Epithelial cell of prostate (primary cell): ENCODE measurements at regions not wholly inside any gene's neighbourhood (a gene's known extent, or its start where the extent isn't known, plus 50 kb on each side); places are given as distances from the start of the nearest gene placed in this dataset.
"Not testable (repeated sequence)": the region's sequence is repeated elsewhere in the genome, so short reads cannot be mapped to it uniquely, and the experiment has no call there.

ENCODE experiments used
- DNase-seq: peaks from one replicate; pipeline ENCODE4 v3.0.0-alpha.2; 2011; ENCODE audit warnings: low read depth, low spot score
- H3K27ac ChIP-seq: fragments of 450-650 bp; 2 replicates; pipeline ENCODE4 v1.5.1; 2017; ENCODE audit warnings: mild to moderate bottlenecking

DNA sequence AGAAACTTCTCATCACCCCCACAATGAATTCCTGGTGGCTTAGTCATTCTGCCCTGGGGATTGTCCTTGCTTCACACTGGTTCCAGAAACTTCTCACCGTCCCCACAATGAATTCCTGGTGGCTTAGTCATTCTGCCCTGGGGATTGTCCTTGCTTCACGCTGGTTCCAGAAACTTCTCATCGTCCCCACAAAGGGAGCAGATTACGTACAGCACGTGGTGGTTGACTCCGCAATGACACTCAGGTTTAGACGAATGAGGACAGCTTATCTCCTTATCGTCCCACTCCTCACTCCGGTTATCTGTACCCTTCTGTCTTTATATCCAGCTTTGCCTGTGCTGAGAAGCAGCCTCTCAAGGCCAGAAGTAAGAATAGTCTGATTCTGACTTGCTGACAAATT lies 273.4 kb downstream of the ASMT start:
- H3K27ac ChIP-seq, DNase-seq: not testable (repeated sequence)

DNA sequence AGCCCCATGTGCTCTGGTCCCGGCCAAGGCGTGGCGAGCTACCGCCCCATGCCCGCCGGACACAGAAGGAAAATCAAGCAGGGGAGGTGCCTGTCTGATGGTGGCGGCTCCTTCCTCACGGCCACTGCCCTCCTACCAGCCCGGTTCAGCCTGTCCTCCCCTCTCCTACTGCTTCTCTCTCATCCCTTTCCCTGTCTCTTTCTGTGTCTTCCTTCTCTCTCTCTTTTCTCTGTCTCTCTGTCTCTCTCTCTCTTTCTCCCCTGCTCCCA lies 279.1 kb downstream of the ASMT start:
- DNase-seq: no peak
- no peak overlapping the region for H3K27ac ChIP-seq

- DNase-seq: no peak
These were observed 279.9 kb downstream of the ASMT start for GRCh38 chrX:1894740-1895139.

DNA sequence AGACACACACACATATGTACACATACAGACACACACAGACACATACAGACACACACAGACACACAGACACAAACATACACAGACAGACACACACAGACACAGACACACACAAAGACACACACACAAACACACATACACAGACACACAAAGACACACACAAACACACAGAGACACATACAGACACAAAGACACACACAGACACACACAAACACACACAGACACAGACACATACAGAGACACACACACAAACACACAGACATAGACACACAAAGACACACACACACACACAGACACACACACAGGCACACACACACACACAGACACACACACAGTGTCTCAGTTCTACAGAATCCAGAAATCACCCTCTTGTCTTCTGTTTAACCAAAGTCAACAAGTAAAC lies 280.7 kb downstream of the ASMT start:
- no peak for DNase-seq
- no peak overlapping the region for H3K27ac ChIP-seq

More at GRCh38 chrX:1894740-1895139, 279.9 kb downstream of the ASMT start:
- no peak overlapping the region for H3K27ac ChIP-seq

DNA sequence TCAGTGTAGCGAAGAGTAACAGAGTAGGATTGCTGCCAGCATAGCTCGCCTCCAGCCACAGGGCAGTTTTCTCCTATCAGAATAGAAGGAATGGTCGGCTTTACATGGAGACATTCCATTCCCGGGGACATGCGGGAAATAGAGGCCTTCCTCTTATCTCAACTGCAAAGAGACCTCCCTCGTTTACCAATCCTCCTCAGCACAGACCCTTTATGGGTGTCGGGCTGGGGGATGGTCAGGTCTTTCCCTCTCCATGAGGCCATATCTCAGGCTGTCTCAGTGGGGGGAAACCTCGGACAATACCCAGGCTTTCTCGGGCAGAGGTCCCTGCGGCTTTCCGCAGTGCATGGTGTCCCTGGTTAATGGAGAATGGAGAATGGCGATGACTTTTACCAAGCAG lies 285.0 kb downstream of the ASMT start:
- no peak for DNase-seq
- no peak overlapping the region for H3K27ac ChIP-seq

- no peak for DNase-seq
- H3K27ac ChIP-seq: no peak overlapping the region
These were observed 288.0 kb downstream of the ASMT start for GRCh38 chrX:1902901-1903235.

DNA sequence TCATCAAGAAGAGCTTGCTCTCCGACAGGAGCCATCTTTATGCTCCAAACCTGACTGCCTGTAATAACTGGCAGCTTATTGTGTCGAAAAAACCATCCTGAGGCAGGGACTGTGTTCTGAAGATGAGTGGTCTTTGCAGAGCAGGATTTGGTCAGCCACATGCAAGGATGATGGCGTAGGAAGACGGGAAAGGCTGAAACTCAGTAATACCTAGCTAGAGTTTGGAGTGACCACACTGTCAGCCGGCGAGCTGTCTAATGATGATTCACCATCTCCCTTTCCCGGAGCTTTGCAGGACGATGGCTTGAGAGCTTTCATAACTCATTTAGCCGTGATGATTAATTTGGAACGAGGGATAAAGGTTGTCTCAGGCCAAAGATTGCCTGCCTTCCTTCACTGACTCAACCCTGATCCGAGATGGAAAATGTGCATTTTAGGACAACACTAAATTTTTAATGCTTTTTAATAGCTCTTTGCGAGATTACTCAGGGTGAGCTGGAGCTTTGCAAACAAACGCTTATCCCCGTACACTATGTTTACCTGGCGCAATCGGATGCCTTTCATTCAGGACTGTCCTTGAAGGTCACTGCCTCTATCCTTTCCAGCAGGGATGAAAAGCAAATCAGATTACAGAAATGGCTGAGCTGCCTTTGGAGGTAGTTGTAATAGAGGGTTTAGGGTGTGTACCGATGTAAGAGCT lies 288.5 kb downstream of the ASMT start:
- DNase-seq: no peak

GRCh38 chrX:1904663-1905218 lies 289.9 kb downstream of the ASMT start:
- no peak for DNase-seq
- no peak overlapping the region for H3K27ac ChIP-seq

More for the DNA sequence above, 288.5 kb downstream of the ASMT start:
- no peak overlapping the region for H3K27ac ChIP-seq

GRCh38 chrX:1906028-1906427 lies 291.2 kb downstream of the ASMT start:
- no peak overlapping the region for H3K27ac ChIP-seq
- no peak for DNase-seq

- not testable (repeated sequence) for H3K27ac ChIP-seq, DNase-seq
These were observed 294.1 kb downstream of the ASMT start for GRCh38 chrX:1908996-1909395.

DNA sequence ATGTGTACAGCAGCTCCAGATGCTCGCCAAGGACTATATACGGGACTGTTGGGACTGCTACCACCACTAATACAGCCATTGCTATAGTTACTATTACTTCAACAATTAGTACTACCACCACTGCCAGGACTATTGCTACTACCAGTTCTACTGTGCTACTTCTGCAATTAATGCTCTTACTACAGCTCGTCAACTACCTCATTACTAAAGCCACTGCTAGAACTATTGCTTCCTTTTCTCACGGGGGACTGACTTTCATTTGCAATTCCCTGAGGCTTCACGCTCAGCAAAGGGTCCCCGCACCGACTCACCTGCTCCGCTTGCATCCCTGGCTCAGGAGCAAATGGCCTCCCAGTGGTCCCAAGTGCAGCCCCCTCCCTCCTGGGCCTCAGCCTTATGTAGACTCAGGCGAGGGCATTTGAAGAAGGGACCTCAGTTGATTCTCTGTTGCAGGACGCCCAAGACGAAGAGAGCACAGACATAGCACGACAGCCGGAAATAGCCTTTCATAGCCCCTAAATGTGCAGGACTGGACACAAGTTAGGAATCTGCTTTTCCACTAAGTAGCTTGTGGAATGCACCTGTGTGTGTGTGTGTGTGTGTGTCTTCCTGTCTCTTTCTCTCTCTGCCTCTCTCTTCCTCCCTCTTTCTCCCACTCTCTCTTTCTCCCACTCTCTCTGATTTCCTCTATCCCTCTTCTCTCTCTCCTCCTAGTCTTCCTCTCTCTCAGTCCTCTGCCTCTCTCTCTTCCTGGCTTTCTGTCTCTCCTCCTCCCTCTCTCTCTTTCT lies 294.8 kb downstream of the ASMT start:
- DNase-seq: no peak
- H3K27ac ChIP-seq: no peak overlapping the region

GRCh38 chrX:1910207-1910470 lies 295.3 kb downstream of the ASMT start:
- DNase-seq: no peak
- H3K27ac ChIP-seq: no peak overlapping the region

- no peak overlapping the region for H3K27ac ChIP-seq
- no peak for DNase-seq
These were observed 296.7 kb downstream of the ASMT start for GRCh38 chrX:1911401-1912128.

DNA sequence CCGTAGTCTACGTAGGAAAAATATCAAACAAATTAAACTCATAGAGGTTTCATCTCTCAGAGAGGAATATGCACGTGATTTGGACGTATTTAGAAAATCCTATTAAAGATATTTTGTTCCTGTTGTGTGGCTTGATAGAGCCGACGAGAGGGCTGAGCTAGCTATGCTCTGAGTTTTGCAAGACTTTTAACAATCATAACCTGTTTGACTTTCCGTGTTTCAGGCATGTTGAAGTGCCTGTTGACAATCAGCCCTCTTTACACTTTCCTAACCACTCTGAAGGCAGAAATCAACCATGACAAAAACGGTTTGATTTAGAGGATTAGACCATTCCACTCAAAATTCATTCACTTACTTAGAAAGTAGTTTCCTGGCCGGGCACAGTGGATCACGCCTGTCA lies 297.3 kb downstream of the ASMT start:
- no peak for DNase-seq
- no peak overlapping the region for H3K27ac ChIP-seq

DNA sequence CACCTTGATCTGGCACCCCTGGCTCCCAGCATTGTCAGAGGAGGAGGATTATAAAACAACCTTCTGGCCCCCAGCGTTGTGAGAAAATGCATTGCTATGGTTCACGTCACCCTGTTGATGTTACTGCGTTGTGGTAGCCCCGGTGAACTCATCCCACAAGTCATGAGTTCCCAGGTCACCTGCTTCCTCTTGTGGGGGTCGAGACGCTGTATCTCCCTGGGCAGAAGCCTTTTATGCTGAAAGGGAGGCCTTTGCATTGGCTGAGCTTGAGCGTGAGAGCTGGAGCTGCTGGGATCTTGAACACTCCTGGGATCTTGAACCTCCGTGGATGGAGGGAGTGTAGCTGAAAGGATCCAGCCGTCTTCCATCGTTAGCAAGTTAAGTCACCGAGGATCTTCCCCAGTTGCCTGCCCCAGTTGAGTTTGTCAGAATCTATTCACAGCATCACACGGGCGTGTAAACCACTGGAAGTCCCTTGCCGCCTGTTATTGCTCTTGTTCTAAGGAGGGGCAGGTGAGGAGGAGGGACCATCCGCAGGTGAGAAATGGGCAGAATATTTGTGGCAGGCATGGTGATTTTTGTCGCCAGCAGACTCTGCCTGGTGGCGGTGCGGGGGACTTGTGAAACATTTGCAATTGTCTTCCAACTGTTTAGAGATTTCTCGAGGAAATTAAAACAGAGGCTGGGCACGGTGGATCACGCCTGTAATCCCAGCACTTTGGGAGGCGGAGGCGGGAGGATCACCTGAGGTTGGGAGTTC lies 299.9 kb downstream of the ASMT start:
- no peak for DNase-seq

DNA sequence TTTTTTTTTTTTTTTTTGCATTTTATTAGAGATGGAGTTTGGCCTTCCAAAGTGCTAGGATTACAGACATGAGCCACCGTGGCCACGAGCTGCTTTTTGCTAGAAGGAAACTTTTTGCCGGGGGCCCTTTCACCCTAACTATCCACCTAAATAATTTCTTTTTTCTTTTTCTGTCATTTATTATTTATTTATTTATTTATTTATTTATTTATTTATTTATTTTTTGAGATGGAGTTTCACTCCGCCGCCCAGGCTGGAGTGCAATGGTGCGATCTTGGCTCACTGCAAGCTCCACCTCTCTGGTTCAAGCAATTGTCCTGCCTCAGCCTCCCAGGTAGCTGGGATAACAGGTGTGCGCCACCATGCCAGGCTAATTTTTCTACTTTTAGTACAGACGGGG lies 303.9 kb downstream of the ASMT start:
- no peak for DNase-seq
- no peak overlapping the region for H3K27ac ChIP-seq

More for the DNA sequence above, 299.9 kb downstream of the ASMT start:
- no peak overlapping the region for H3K27ac ChIP-seq

DNA sequence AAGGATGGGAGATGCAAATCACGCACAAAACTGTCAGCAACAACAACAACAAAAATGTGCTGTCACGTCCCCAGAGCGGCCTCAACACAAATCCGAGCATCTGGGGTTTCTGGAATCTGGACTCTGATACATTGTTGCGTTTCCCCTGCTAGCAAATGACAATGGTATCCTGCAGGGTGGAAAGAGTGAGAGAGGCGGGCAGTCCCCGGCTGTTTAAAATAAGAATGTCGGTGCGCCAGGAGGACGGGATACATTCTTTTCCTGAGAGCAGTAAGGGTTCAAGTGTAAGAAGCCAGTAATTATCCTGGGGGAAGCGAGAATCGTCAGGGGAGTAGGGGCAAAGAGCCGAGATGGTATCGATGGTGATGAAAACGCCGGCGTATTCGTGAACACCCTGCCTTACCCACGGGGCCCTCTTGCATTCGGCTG lies 310.2 kb downstream of the ASMT start:
- no peak overlapping the region for H3K27ac ChIP-seq
- DNase-seq: no peak

GRCh38 chrX:1928805-1929204 lies 313.9 kb downstream of the ASMT start:
- no peak for DNase-seq
- no peak overlapping the region for H3K27ac ChIP-seq

DNA sequence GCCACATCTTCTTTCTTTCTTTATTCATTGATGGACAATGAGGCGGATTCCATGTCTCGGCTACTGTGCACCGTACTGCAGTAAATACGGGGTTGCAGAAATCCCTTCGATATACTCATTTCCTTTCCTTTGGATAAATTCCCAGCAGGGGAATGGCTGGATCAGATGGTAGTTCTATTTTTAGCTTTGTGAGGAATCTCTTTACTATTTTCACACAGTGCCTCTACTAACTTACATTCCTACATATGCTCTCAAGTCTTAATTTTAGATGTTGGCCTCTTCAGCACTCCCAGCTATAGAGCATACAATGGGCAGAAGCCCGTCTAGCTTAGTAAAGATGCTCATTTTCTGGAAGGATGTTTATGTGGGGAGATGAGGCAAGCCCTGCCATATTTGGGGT lies 317.4 kb downstream of the ASMT start:
- no peak for DNase-seq
- no peak overlapping the region for H3K27ac ChIP-seq

DNA sequence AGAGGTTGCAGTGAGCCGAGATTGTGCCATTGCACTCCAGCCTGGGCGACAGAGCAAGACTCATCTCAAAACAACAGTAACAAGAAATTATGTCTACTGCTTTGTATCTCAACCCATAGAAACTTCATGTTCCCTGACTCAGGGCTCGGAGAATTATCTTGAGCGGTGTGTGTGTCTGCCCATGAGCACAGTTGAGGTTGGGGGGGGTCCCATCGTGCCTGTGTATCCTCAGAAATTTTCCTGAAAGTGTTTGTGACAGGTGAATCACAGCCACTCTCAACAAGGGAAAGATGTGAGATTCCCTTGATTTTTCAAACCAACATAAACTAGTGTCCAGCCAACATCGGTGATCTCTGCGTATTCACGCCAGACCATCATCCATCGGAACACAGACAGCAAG lies 319.1 kb downstream of the ASMT start:
- H3K27ac ChIP-seq: no peak overlapping the region
- no peak for DNase-seq

DNA sequence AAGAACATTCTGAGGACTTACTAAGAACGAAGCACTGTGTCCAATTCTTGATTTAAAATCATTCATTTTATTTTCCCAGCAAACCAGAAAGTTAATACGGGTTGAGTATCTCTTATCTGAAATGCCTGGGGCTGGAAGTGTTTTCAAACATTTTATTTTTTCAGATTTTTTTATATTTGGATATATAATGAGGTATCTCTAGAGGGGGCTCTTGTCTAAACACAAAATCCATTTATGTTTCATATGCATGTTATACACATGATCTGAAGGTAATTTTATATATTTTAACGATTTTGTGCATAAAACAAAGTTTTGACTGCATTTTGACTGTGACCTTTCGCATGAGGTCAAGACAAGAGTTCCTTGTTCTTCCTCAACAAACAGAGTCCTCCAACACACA lies 320.9 kb downstream of the ASMT start:
- no peak overlapping the region for H3K27ac ChIP-seq
- no peak for DNase-seq
